ENCODE measurements at regions not wholly inside any gene's neighbourhood (a gene's known extent, or its start where the extent isn't known, plus 50 kb on each side); places are given as distances from the start of the nearest gene placed in this dataset.

GRCh38 chr2:76159042-76159648 is 448.4 kb upstream of the GCFC2 start:
- no peak overlapping the region for H2AFZ ChIP-seq (ENCODE audit: low read length)
- H3K79me2 ChIP-seq (ENCODE audit: insufficient read depth, low read length), result no peaks in the 10 kb centered on the region
- intact Hi-C loops (cut with micrococcal nuclease; ENCODE audit: unreplicated experiment), result no loop called here
- H3K27ac ChIP-seq (ENCODE audit: extremely low read length, insufficient read depth, low read length), result no peak overlapping the region
- H3K36me3 ChIP-seq (replicated peaks in 1 of 2; ENCODE audit: control insufficient read depth in 1 of 2, insufficient read depth in 2 of 2, low read length in 2 of 2), result no peaks in the 10 kb centered on the region
- in situ Hi-C loops (cut with HindIII; ENCODE audit: extremely low pct_ligation_motif_present, low pct_unique_long_range_greater_than_20kb), result no loop called here
- no peak overlapping the region for H3K9ac ChIP-seq (ENCODE audit: insufficient read depth, low read depth, low read length)
- POLR2A ChIA-PET, result no interaction called here
- CTCF ChIA-PET (ENCODE audit: low intra/inter-chr PET ratio, low total read pairs), result no interaction called here
- no peak overlapping the region for H3K4me2 ChIP-seq (ENCODE audit: low read depth, low read length)
- no peak overlapping the region for H3K4me3 ChIP-seq (replicated peaks in 1 of 3; ENCODE audit: insufficient read depth in 1 of 3, low read depth in 2 of 3, low read length in 3 of 3)
- DNase-seq (ENCODE audit: low spot score) (no peak), ATAC-seq (peak; percentile 38; the same call in 1 of the 3 replicates), FAIRE-seq (no peak)
- H3K27me3 ChIP-seq (ENCODE audit: control insufficient read depth in 1 of 2, insufficient read depth in 2 of 2, low read length in 2 of 2), result no peaks in the 10 kb centered on the region
- BruUV-seq (replicated peaks), result no TSS peak
- no peaks in the 10 kb centered on the region for H4K20me1 ChIP-seq (ENCODE audit: insufficient read depth, low read length)
- H3K9me3 ChIP-seq (ENCODE audit: low read length), result no peaks in the 10 kb centered on the region
- 0% methylated on average over 1 of the region's 1 CpG for WGBS (ENCODE audit: low lambda C conversion rate)
- H3K4me1 ChIP-seq (ENCODE audit: insufficient read depth, low read length), result no peaks in the 10 kb centered on the region
- TF ChIP-seq CBFB (CRISPR knock-in tag; IDR thresholded peaks at IDR 0.05) (no peak), CCDC6 (CRISPR knock-in tag; IDR thresholded peaks at IDR 0.05) (no peak), ZNF343 (CRISPR knock-in tag; IDR thresholded peaks at IDR 0.05) (no peak), GRHL1 (CRISPR knock-in tag; conservative IDR thresholded peaks at IDR 0.05) (no peak), MBD4 (IDR thresholded peaks at IDR 0.05; ENCODE audit: borderline replicate concordance, low read length) (no peak), FOXA1 (IDR thresholded peaks at IDR 0.05) (no peak), FOXA1 (CRISPR knock-in tag; IDR thresholded peaks at IDR 0.05) (no peak), SMARCC2 (IDR thresholded peaks at IDR 0.05) (no peak), ARID5B (CRISPR knock-in tag; IDR thresholded peaks at IDR 0.05) (no peak), EEA1 (CRISPR knock-in tag; IDR thresholded peaks at IDR 0.05; ENCODE audit: borderline replicate concordance) (no peak), PCBP2 (optimal IDR thresholded peaks at IDR 0.05; ENCODE audit: low read depth, low read length, poor library complexity, severe bottlenecking) (no peak), ZBTB4 (CRISPR knock-in tag; IDR thresholded peaks at IDR 0.05; ENCODE audit: borderline replicate concordance) (no peak), ZNF329 (CRISPR knock-in tag; IDR thresholded peaks at IDR 0.05; ENCODE audit: low read depth) (no peak), ZNF275 (CRISPR knock-in tag; IDR thresholded peaks at IDR 0.05; ENCODE audit: borderline replicate concordance) (no peak), ZFP1 (CRISPR knock-in tag; IDR thresholded peaks at IDR 0.05) (no peak), ZNF496 (CRISPR knock-in tag; IDR thresholded peaks at IDR 0.05; ENCODE audit: insufficient replicate concordance) (no peak)
